Neural progenitor cell (in vitro differentiated cells): ENCODE measurements at regions not wholly inside any gene's neighbourhood (a gene's known extent, or its start where the extent isn't known, plus 50 kb on each side); places are given as distances from the start of the nearest gene placed in this dataset.

Source experiments
- DNase-seq: peaks from one replicate; pipeline ENCODE4 v3.0.0-alpha.2; 2016; ENCODE audit warnings: low spot score
- H2AFZ ChIP-seq: fragments of 200-600 bp; sonication (generic); replicated peaks from 2 replicates; pipeline ENCODE4 v1.6.1; 2016; ENCODE audit warnings: antibody characterized with exemption
- H3F3A ChIP-seq: fragments of 200-600 bp; sonication (generic); 2 replicates; pipeline ENCODE4 v1.6.1; 2016; ENCODE audit warnings: antibody characterized with exemption, low read depth
- H3K27ac ChIP-seq: fragments of 200-600 bp; sonication (generic); 2 replicates; pipeline ENCODE4 v1.5.1; 2016; ENCODE audit warnings: mild to moderate bottlenecking
- H3K27me3 ChIP-seq: fragments of 200-600 bp; sonication (generic); 2 replicates; pipeline ENCODE4 v1.6.1; 2016; ENCODE audit warnings: mild to moderate bottlenecking, moderate library complexity
- H3K36me3 ChIP-seq: fragments of 200-600 bp; sonication (generic); 2 replicates; pipeline ENCODE4 v1.5.1; 2016
- H3K4me1 ChIP-seq: fragments of 200-600 bp; sonication (generic); 2 replicates; pipeline ENCODE4 v1.6.1; 2016; ENCODE audit warnings: mixed run types
- H3K4me2 ChIP-seq: fragments of 200-600 bp; sonication (generic); 2 replicates; pipeline ENCODE4 v1.6.1; 2016
- H3K4me3 ChIP-seq: fragments of 200-600 bp; sonication (generic); 2 replicates; pipeline ENCODE4 v1.5.1; 2016
- H3K79me2 ChIP-seq: fragments of 200-600 bp; sonication (generic); 2 replicates; pipeline ENCODE4 v1.6.1; 2016; ENCODE audit warnings: low read depth
- H3K9ac ChIP-seq: fragments of 200-600 bp; sonication (generic); 2 replicates; pipeline ENCODE4 v1.6.1; 2016
- H3K9me3 ChIP-seq: fragments of 200-600 bp; sonication (generic); 2 replicates; pipeline ENCODE4 v1.5.1; 2016; ENCODE audit warnings: low read depth
- H4K20me1 ChIP-seq: fragments of 200-600 bp; sonication (generic); 2 replicates; pipeline ENCODE4 v1.6.1; 2016; ENCODE audit warnings: low read depth
- H3K27ac Mint-ChIP-seq: 3 replicates; pipeline ENCODE4 v1.8.0; 2021; ENCODE audit warnings: mixed read lengths
- H3K27me3 Mint-ChIP-seq: 2 replicates; pipeline ENCODE4 v1.8.0; 2022; ENCODE audit warnings: low read depth, mild to moderate bottlenecking, inconsistent platforms, moderate library complexity, mixed read lengths; ENCODE audit not compliant: insufficient read depth
- H3K36me3 Mint-ChIP-seq: 3 replicates; pipeline ENCODE4 v1.8.0; 2021; ENCODE audit warnings: mixed read lengths
- H3K4me1 Mint-ChIP-seq: 3 replicates; pipeline ENCODE4 v1.8.0; 2021; ENCODE audit warnings: mixed read lengths
- H3K4me3 Mint-ChIP-seq: 3 replicates; pipeline ENCODE4 v1.8.0; 2021; ENCODE audit warnings: mild to moderate bottlenecking, moderate library complexity, mixed read lengths
- H3K9me3 Mint-ChIP-seq: 3 replicates; pipeline ENCODE4 v1.8.0; 2020; ENCODE audit warnings: mixed read lengths
- CTCF ChIP-seq: fragments of 200-600 bp; sonication (generic); IDR thresholded peaks from 2 replicates; pipeline ENCODE4 v1.5.1; 2017; ENCODE audit warnings: antibody characterized with exemption, mild to moderate bottlenecking
- EZH2 ChIP-seq: fragments of 200-600 bp; sonication (generic); IDR thresholded peaks from 2 replicates; pipeline ENCODE4 v1.6.1; 2017; ENCODE audit warnings: antibody characterized with exemption, mild to moderate bottlenecking, moderate library complexity
- EZH2phosphoT487 ChIP-seq: fragments of 200-600 bp; sonication (generic); IDR thresholded peaks from 2 replicates; pipeline ENCODE4 v1.6.1; 2017; ENCODE audit warnings: antibody characterized with exemption

GRCh38 chr12:38484821-38485449, 168.4 kb downstream of the ALG10B start:
- DNase-seq, result no peak
- peaks cover 24% of the 10 kb centered on the region for H3K4me1 Mint-ChIP-seq
- H3K4me3 Mint-ChIP-seq, result no peak overlapping the region
- H3K9me3 Mint-ChIP-seq, result no peaks in the 10 kb centered on the region
- Histone ChIP-seq H3K27me3 (no peaks in the 10 kb centered on the region), H3K36me3 (no peaks in the 10 kb centered on the region), H3K9ac (no peak overlapping the region), H2AFZ (no peak overlapping the region), H3K27ac (no peak overlapping the region), H3K79me2 (no peaks in the 10 kb centered on the region), H3F3A (no peaks in the 10 kb centered on the region), H4K20me1 (no peaks in the 10 kb centered on the region), H3K9me3 (no peaks in the 10 kb centered on the region), H3K4me2 (no peak overlapping the region), H3K4me3 (no peak overlapping the region), H3K4me1 (peaks cover 5% of the 10 kb centered on the region)
- H3K36me3 Mint-ChIP-seq, result no peaks in the 10 kb centered on the region
- H3K27me3 Mint-ChIP-seq, result no peaks in the 10 kb centered on the region
- H3K27ac Mint-ChIP-seq, result no peak overlapping the region
- TF ChIP-seq EZH2phosphoT487, result no peak
- TF ChIP-seq EZH2, result no peak
- TF ChIP-seq CTCF, result no peak

GRCh38 chr12:38488866-38489265, 172.3 kb downstream of the ALG10B start:
- DNase-seq, result no peak
- peaks cover 5% of the 10 kb centered on the region for H3K4me1 ChIP-seq
- Mint-ChIP-seq H3K4me3 (no peak overlapping the region), H3K27me3 (no peaks in the 10 kb centered on the region), H3K9me3 (no peaks in the 10 kb centered on the region), H3K27ac (no peak overlapping the region), H3K4me1 (peaks cover 24% of the 10 kb centered on the region), H3K36me3 (no peaks in the 10 kb centered on the region)
- H3K9me3 ChIP-seq, result no peaks in the 10 kb centered on the region
- TF ChIP-seq EZH2phosphoT487 (no peak), CTCF (no peak), EZH2 (no peak)
- no peaks in the 10 kb centered on the region for H3F3A ChIP-seq
- H3K4me2 ChIP-seq, result no peak overlapping the region
- no peaks in the 10 kb centered on the region for H3K36me3 ChIP-seq
- H3K4me3 ChIP-seq, result no peak overlapping the region
- H3K9ac ChIP-seq, result no peak overlapping the region
- no peaks in the 10 kb centered on the region for H3K27me3 ChIP-seq
- no peak overlapping the region for H3K27ac ChIP-seq
- H4K20me1 ChIP-seq, result no peaks in the 10 kb centered on the region
- no peak overlapping the region for H2AFZ ChIP-seq
- H3K79me2 ChIP-seq, result no peaks in the 10 kb centered on the region

DNA sequence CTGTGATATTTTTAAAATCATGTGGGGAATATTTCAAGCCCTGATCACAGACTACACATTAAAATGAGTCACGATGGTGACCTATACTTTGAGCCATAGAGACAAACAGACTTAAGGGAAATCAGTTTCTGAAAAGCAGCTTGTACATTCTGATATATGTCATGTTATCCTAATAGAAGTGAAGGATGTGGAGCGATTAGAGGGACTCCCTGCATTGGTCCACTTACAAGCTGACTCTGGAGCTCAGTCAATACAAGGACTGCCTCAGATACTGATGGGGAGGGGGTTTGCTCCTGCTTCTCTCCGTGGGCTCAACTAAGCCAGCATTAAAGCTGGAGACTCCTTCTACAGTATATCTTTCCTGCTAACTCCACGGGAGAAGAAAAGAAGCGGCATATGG, 173.5 kb downstream of the ALG10B start:
- H2AFZ ChIP-seq, result peak overlapping the region; percentile 31
- peaks cover 5% of the 10 kb centered on the region for H3K4me1 ChIP-seq
- H4K20me1 ChIP-seq, result no peaks in the 10 kb centered on the region
- no peaks in the 10 kb centered on the region for H3K27me3 ChIP-seq
- H3K36me3 ChIP-seq, result no peaks in the 10 kb centered on the region
- no peak for DNase-seq
- no peak overlapping the region for H3K4me2 ChIP-seq
- H3K27ac ChIP-seq, result no peak overlapping the region
- Mint-ChIP-seq H3K36me3 (no peaks in the 10 kb centered on the region), H3K27me3 (no peaks in the 10 kb centered on the region), H3K27ac (no peak overlapping the region), H3K9me3 (no peaks in the 10 kb centered on the region), H3K4me3 (no peak overlapping the region), H3K4me1 (peaks cover 17% of the 10 kb centered on the region)
- no peaks in the 10 kb centered on the region for H3F3A ChIP-seq
- no peaks in the 10 kb centered on the region for H3K79me2 ChIP-seq
- TF ChIP-seq CTCF (no peak), EZH2phosphoT487 (no peak), EZH2 (no peak)
- no peak overlapping the region for H3K9ac ChIP-seq
- no peaks in the 10 kb centered on the region for H3K9me3 ChIP-seq
- no peak overlapping the region for H3K4me3 ChIP-seq
